GM21360 (cell line): ENCODE measurements at regions not wholly inside any gene's neighbourhood (a gene's known extent, or its start where the extent isn't known, plus 50 kb on each side); places are given as distances from the start of the nearest gene placed in this dataset.
"Not testable (repeated sequence)": the region's sequence is repeated elsewhere in the genome, so short reads cannot be mapped to it uniquely, and the experiment has no call there.

Experiments
- ATAC-seq: cut with Tn5 transposase; IDR thresholded peaks from one replicate; pipeline ENCODE4 v1.9.1; 2021; ENCODE audit warnings: mild to moderate bottlenecking, moderate library complexity; ENCODE audit not compliant: unreplicated experiment

- peak; percentile 79 for ATAC-seq
These were observed 252.8 kb upstream of the ADGRL2 start for GRCh38 chr1:81547912-81548303.

DNA sequence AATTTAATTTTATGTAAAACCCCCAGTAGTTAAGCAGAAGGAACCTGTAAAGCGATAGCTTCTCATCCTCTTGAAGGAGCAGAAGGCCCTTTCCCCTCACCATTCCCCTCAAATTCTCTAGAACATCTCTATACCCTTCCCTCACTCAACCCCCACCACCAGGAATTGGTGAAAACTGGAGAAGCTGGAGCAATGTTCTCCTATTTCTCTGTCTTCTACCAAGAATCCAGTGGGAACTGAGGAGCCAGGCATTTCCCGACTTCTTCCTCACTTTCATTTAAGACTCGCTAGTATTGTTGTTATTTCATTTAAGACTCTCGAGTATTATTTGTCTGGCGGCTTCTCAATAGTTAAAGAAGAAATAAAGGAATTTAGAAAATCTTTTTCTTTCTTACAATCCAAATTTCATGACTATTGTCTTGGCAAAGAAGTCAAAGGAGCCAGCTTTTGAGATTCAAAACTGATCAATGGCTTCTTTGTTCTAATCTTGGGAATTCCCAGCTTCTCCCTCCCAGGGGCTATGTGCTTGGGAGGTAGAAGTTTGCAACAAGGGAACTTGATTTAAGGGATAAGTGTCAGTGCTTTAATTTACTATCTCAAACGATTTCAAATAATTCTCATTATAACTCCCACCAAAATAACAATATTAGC, 253.3 kb upstream of the ADGRL2 start:
- ATAC-seq = no peak

DNA sequence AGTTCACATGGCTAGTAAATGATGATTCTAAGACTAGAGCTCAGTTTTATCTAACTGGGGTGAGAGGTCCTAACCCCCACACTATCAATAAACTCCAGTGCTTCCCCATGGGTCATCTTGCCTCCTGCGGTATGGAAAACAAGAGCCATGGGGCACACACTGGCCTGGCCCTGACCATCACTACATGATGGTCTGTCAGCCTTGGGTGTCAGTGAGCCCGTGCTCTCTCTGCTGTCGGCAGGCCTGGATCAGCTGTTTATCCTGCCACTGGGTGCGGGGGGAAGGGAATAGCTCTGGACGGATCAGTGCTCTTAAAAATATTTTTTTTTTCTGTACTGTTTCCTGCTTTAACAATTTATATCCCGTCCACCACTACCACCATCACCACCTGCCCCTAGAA, 255.0 kb upstream of the ADGRL2 start:
- no peak for ATAC-seq

GRCh38 chr1:81543764-81544163, 257.0 kb upstream of the ADGRL2 start:
- ATAC-seq = no peak

GRCh38 chr1:81542196-81542595, 258.5 kb upstream of the ADGRL2 start:
- ATAC-seq = no peak

DNA sequence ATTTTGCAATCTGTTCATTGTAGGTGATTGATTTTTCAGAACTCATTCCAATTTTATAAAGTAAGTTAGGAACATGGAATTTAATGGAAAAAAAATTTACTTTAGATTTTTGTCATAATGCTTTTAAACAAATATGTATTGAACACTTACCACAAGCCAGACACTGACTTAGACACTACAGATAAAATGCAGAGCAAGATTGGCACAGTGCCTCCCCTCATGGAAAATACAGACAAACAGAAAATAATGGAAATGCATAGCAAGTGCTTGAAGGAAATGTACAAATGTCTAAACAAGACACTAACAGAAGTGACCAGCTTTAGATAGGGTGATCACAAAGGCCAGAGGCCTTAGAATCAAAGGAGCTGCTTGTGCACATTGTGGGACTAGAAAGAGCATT, 260.5 kb upstream of the ADGRL2 start:
- no peak for ATAC-seq

DNA sequence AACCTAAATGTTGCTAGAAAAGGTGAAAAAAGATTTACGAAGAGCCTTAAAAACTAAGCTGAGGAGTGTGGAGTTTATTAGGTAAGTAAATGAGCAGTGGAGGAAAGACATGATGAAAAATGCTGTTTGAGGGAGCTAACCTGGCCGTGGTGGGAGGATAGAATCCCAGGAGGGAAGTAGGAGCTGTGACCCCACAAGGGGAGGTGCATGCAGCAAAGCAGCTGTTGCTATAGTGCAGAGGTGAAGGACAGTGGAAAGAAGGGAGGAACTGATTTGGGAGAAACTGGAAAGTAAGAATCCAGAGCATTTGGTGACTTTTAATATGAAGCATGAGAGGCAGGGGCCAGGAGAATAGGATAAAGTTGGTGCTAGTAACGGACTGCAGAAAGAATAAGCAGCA, 271.7 kb upstream of the ADGRL2 start:
- no peak for ATAC-seq

GRCh38 chr1:81525085-81525484, 275.6 kb upstream of the ADGRL2 start:
- ATAC-seq = no peak

GRCh38 chr1:81519987-81520386, 280.7 kb upstream of the ADGRL2 start:
- ATAC-seq = no peak

GRCh38 chr1:81517987-81518386, 282.7 kb upstream of the ADGRL2 start:
- ATAC-seq = no peak

GRCh38 chr1:81513796-81514354, 286.9 kb upstream of the ADGRL2 start:
- no peak for ATAC-seq

- no peak for ATAC-seq
These were observed 288.3 kb upstream of the ADGRL2 start for GRCh38 chr1:81512252-81513003.

- ATAC-seq = no peak
These were observed 289.5 kb upstream of the ADGRL2 start for GRCh38 chr1:81511281-81511680.

DNA sequence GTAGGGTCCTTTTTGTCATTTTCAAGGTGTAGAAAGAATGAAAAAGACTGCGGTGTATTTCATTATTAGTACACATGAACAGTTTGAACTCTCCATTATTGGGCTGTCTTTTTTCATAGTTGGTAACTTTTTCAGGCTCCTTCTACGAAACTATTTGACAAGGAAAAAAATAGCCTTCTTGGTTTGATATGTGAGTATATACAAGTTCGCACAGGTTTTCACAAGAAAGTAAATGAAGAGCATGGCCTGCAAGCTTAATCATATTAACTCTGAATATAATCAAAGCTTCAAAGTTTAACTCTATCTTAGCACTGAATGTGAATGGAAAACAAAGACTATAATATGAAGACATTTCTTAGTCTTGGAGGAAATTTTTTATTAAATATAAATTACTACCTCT, 290.0 kb upstream of the ADGRL2 start:
- ATAC-seq = no peak

GRCh38 chr1:81509594-81509993, 291.1 kb upstream of the ADGRL2 start:
- no peak for ATAC-seq

DNA sequence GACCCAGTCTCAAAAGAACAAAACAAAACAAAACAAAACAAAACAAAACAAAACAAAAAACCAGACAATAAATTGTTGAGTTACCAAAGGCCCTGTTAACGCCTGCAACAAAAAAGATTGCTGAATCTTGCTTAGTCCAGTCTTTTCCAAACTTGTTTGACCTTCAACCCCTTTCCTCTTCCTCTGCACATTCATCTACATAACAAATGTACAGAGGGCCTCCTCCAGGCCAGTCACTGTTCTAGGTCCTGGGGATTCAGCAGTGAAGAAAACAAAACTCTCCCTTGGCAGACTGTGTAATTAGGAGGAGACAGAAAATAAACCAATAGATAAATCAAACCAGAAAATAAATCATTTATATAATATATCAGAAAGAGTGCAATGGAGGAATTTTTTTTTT, 294.0 kb upstream of the ADGRL2 start:
- ATAC-seq = no peak

- peak; percentile 100 for ATAC-seq
These were observed 294.9 kb upstream of the ADGRL2 start for GRCh38 chr1:81505831-81506230.

DNA sequence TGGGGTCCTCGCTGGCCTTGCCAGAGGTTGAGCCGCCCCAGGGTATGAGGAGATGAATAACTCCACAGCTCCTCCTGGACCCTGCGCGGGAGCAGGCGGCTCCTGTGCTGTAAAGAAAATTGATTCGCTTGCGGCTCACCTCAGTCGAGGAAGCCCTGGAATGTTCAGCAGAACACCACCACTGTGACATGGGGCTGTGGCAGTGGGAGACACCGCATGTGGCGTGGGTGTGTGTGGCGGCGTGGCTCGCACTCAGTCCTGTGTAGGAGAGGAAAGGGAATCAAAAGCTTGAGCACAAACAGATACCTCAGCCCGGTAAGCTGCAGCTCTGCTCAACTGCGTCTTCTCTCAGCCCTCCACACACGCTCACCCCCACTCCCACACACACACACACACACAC, 295.9 kb upstream of the ADGRL2 start:
- not testable (repeated sequence) for ATAC-seq

- ATAC-seq = not testable (repeated sequence)
These were observed 298.0 kb upstream of the ADGRL2 start for GRCh38 chr1:81502705-81503104.

DNA sequence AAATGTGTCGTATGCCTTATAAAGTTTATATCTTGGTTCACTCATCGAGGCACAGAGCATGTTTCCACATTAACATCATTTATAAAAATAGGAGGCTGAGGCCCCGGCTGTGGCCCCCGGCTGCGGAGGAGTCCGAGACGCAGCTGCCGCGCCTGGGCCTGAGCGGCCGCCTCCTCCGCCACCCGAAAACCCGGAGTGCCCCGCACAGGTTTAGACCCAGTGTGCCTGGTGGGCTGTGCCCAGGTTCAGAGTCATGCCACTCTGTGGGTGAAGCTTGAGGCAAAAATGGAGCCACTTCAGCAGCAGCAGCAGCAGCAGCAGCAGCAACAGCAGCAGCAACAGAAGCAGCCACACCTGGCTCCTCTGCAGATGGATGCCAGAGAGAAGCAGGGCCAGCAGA, 299.2 kb upstream of the ADGRL2 start:
- not testable (repeated sequence) for ATAC-seq

DNA sequence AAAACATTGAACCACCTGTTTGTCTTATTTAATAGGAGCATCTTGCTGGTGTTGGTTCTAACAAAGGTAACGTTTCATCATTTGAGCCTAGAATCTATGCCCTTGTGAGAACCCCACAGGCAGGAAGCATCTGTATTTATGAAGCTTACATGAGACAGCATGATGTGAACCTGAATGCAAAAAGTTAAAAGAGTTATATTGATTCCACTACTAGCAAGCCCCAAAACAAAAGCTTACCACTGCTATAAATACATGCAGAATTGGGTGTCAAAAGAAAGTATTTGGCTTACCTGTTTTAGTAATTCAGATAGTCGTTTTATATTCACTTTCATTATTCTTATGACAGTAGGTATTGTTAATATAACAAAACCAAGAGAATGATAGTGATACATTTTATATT, 301.2 kb upstream of the ADGRL2 start:
- ATAC-seq = no peak
